OCI-LY3 (cell line): ENCODE measurements at regions not wholly inside any gene's neighbourhood (a gene's known extent, or its start where the extent isn't known, plus 50 kb on each side); places are given as distances from the start of the nearest gene placed in this dataset.

Source experiments
- H2AFZ ChIP-seq: fragments of 200-600, 300-600 bp; shearing (Covaris generic); 2 replicates; pipeline ENCODE4 v1.6.0; 2014; ENCODE audit warnings: antibody characterized with exemption, low read depth, low read length
- H3K27ac ChIP-seq: fragments of 200-600, 300-600 bp; sonication (generic); 2 replicates; pipeline ENCODE4 v1.5.1; 2014; ENCODE audit warnings: mild to moderate bottlenecking, low read length, moderate library complexity, mixed read lengths
- H3K27me3 ChIP-seq: fragments of 200-600, 300-600 bp; sonication (generic); 2 replicates; pipeline ENCODE4 v1.6.1; 2014; ENCODE audit warnings: low read depth, low read length, mixed read lengths
- H3K36me3 ChIP-seq: fragments of 200-600, 300-600 bp; sonication (generic); replicated peaks from 2 replicates; pipeline ENCODE3; 2014; ENCODE audit warnings: low read depth, low read length, mixed read lengths
- H3K4me1 ChIP-seq: fragments of 300-600, 200-600 bp; sonication (generic); 2 replicates; pipeline ENCODE4 v1.6.1; 2014; ENCODE audit warnings: low read length, mixed read lengths
- H3K4me2 ChIP-seq: fragments of 200-600, 300-600 bp; sonication (generic); 2 replicates; pipeline ENCODE4 v1.6.1; 2014; ENCODE audit warnings: low read length, mixed read lengths
- H3K4me3 ChIP-seq: fragments of 300-600, 200-600 bp; sonication (generic); 2 replicates; pipeline ENCODE4 v1.5.1; 2014; ENCODE audit warnings: antibody characterized with exemption, mild to moderate bottlenecking, low read length, moderate library complexity
- H3K79me2 ChIP-seq: fragments of 300-600, 200-600 bp; shearing (Covaris generic); 2 replicates; pipeline ENCODE4 v1.6.1; 2014; ENCODE audit warnings: mild to moderate bottlenecking, low read length, mixed read lengths
- H3K9ac ChIP-seq: fragments of 300-600, 200-600 bp; shearing (Covaris generic); 2 replicates; pipeline ENCODE4 v1.6.0; 2014; ENCODE audit warnings: mild to moderate bottlenecking, low read length, moderate library complexity
- H3K9me3 ChIP-seq: fragments of 200-600, 300-600 bp; shearing (Covaris generic); 2 replicates; pipeline ENCODE4 v1.6.1; 2014; ENCODE audit warnings: low read length, mixed read lengths; ENCODE audit not compliant: insufficient read depth
- H4K20me1 ChIP-seq: fragments of 200-600, 300-600 bp; sonication (generic); 2 replicates; pipeline ENCODE4 v1.6.1; 2016; ENCODE audit warnings: low read length, mixed read lengths; ENCODE audit not compliant: insufficient read depth
- CTCF ChIP-seq: fragments of 200-600, 300-600 bp; sonication (generic); IDR thresholded peaks from 2 replicates; pipeline ENCODE4 v1.5.1; 2014; ENCODE audit warnings: antibody characterized with exemption, low read length, low read depth
- EZH2phosphoT487 ChIP-seq: fragments of 200-600 bp; shearing (Covaris generic); IDR thresholded peaks from 2 replicates; pipeline ENCODE4 v1.6.1; 2018; ENCODE audit warnings: antibody characterized with exemption, mixed run types, low read depth

GRCh38 chr21:35215870-35216269, 166.8 kb upstream of the RUNX1 start:
- no peak for TF ChIP-seq EZH2phosphoT487
- no peak for TF ChIP-seq CTCF
- Histone ChIP-seq H3K27me3 (no peaks in the 10 kb centered on the region), H3K36me3 (peaks cover 6% of the 10 kb centered on the region), H3K27ac (no peak overlapping the region), H3K4me1 (peaks cover 34% of the 10 kb centered on the region), H3K4me3 (no peak overlapping the region), H3K9me3 (no peaks in the 10 kb centered on the region), H4K20me1 (no peaks in the 10 kb centered on the region), H3K9ac (no peak overlapping the region), H2AFZ (no peak overlapping the region), H3K79me2 (no peaks in the 10 kb centered on the region), H3K4me2 (no peak overlapping the region)

GRCh38 chr21:35212393-35213127, 163.5 kb upstream of the RUNX1 start:
- TF ChIP-seq EZH2phosphoT487 (no peak), CTCF (no peak)
- Histone ChIP-seq H3K79me2 (no peaks in the 10 kb centered on the region), H3K9ac (peak overlapping the region; percentile 59; the same call in 1 of the 2 replicates), H4K20me1 (no peaks in the 10 kb centered on the region), H2AFZ (no peak overlapping the region), H3K4me3 (peak overlapping the region; percentile 15; the same call in 1 of the 2 replicates), H3K4me2 (peak overlapping the region; percentile 64), H3K27me3 (no peaks in the 10 kb centered on the region), H3K4me1 (peaks cover 35% of the 10 kb centered on the region), H3K27ac (peak overlapping the region; percentile 91), H3K36me3 (peaks cover 7% of the 10 kb centered on the region), H3K9me3 (peaks cover 5% of the 10 kb centered on the region)

DNA sequence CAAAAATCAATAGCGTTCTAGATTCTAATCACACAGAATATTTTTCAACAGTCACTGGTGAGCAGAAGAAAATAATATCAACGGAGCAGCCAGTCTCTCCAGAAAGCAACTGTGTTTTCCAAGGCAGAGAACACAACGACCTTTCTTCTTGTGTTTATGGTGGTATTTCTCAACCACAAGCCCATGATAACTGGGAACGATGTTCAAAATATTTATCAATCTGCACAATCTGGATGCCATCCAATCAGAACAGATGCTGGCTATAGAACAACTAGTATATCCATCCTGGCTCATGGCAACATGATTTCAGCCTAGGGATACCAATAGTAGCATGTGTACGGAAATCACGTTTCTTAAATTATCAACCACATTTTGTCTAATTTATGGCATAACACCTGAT, 162.7 kb upstream of the RUNX1 start:
- Histone ChIP-seq H3K79me2 (no peaks in the 10 kb centered on the region), H3K4me3 (0 out of 2 replicates have a peak overlapping the region, but pooled peaks have one; percentile 15), H4K20me1 (no peaks in the 10 kb centered on the region), H2AFZ (no peak overlapping the region), H3K4me1 (peaks cover 39% of the 10 kb centered on the region), H3K9me3 (peaks cover 5% of the 10 kb centered on the region), H3K4me2 (peak overlapping the region; percentile 64), H3K9ac (peak overlapping the region; percentile 59; the same call in 1 of the 2 replicates), H3K27ac (peak overlapping the region; percentile 91), H3K27me3 (no peaks in the 10 kb centered on the region), H3K36me3 (peaks cover 7% of the 10 kb centered on the region)
- TF ChIP-seq EZH2phosphoT487: no peak
- no peak for TF ChIP-seq CTCF

DNA sequence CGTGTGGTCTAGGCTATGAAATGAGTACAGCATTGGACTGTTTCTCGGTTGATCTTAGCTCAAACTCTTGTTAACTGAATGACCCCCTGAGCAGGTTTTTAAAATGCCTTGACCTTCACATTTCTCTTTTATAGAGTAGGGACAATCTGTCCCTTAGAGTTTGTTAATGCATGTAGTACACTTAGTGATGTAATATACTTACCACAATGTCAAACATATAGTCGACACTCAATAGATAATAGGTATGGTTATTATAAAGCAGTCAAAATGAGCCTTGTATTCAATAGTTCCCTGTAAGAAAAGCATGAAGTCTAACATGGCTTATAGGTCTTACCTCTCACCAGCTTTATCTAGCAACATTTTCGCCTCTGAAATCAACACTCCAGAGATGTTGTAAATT, 161.0 kb upstream of the RUNX1 start:
- Histone ChIP-seq H3K9ac (no peak overlapping the region), H2AFZ (no peak overlapping the region), H3K27ac (no peak overlapping the region), H3K79me2 (no peaks in the 10 kb centered on the region), H4K20me1 (no peaks in the 10 kb centered on the region), H3K36me3 (peaks cover 7% of the 10 kb centered on the region), H3K9me3 (peaks cover 5% of the 10 kb centered on the region), H3K4me2 (no peak overlapping the region), H3K4me1 (peaks cover 56% of the 10 kb centered on the region), H3K27me3 (no peaks in the 10 kb centered on the region), H3K4me3 (no peak overlapping the region)
- TF ChIP-seq EZH2phosphoT487 (no peak), CTCF (no peak)
